B cell (primary cell): ENCODE measurements at regions not wholly inside any gene's neighbourhood (a gene's known extent, or its start where the extent isn't known, plus 50 kb on each side); places are given as distances from the start of the nearest gene placed in this dataset.

Experiments used
- ATAC-seq: fragments of 200-7000 bp; cut with Tn5 transposase; one replicate; pipeline ENCODE4 v1.10.0; 2021; ENCODE audit warnings: low read depth, mild to moderate bottlenecking, moderate number of reproducible peaks, moderate library complexity
- CTCF ChIA-PET: fragments of 350-600 bp; sonication (Branson Sonifier 250); formaldehyde crosslinking; loops from one replicate; lab custom pipeline; 2021; ENCODE audit warnings: antibody characterized with exemption, inconsistent platforms; lab: Charles Lee
- POLR2A ChIA-PET: fragments of 350-600 bp; sonication (Branson Sonifier 250); formaldehyde crosslinking; loops from one replicate; lab custom pipeline; 2021; ENCODE audit warnings: antibody characterized with exemption; lab: Charles Lee
- DNase-seq: peaks from one replicate; pipeline ENCODE4 v3.0.0; 2013
- H2AFZ ChIP-seq: 2 replicates; pipeline ENCODE4 v1.6.1; 2012; ENCODE audit warnings: mild to moderate bottlenecking, low read depth, low read length; ENCODE audit not compliant: insufficient read depth, poor library complexity, severe bottlenecking
- H3K27ac ChIP-seq, 2 donors: 1 replicate in 1 of 2; 2 replicates in 1 of 2; pipeline ENCODE4 v1.5.1; 2012 to 2013; ENCODE audit warnings: low read length in 2 of 2, mild to moderate bottlenecking in 2 of 2, moderate library complexity in 1 of 2
- H3K27me3 ChIP-seq, 4 experiments: fragments of 200-600 bp in 1 of 4; sonication (generic) in 1 of 4; replicated peaks in 1 of 4; 1 replicate in 2 of 4; 2 replicates in 2 of 4; pipeline versions ENCODE4 v1.6.1 to v1.7.0; 2013 to 2016; ENCODE audit warnings: low read length in 3 of 4, mild to moderate bottlenecking in 2 of 4, mixed read lengths in 1 of 4, moderate library complexity in 1 of 4; ENCODE audit not compliant: insufficient read depth in 4 of 4, control insufficient read depth in 3 of 4; ENCODE audit errors: control extremely low read depth in 1 of 4
- H3K36me3 ChIP-seq, 2 experiments: replicated peaks in 1 of 2; 1 replicate in 1 of 2; 2 replicates in 1 of 2; pipeline versions ENCODE4 v1.6.1 to v1.7.1; 2013; ENCODE audit warnings: low read length in 1 of 2; ENCODE audit not compliant: insufficient read depth in 2 of 2, control insufficient read depth in 1 of 2; ENCODE audit errors: control extremely low read depth in 1 of 2, extremely low read depth in 1 of 2
- H3K4me1 ChIP-seq, 2 donors: fragments of 200-600 bp in 1 of 2; sonication (generic) in 1 of 2; 1 replicate in 1 of 2; 2 replicates in 1 of 2; pipeline versions ENCODE4 v1.5.1 to v1.6.1; 2013 to 2017; ENCODE audit warnings: low read length in 2 of 2; ENCODE audit not compliant: control insufficient read depth in 2 of 2, insufficient read depth in 2 of 2
- H3K4me2 ChIP-seq: replicated peaks from 2 replicates; pipeline ENCODE3; 2012; ENCODE audit warnings: mild to moderate bottlenecking, low read depth, low read length; ENCODE audit not compliant: poor library complexity, severe bottlenecking
- H3K4me3 ChIP-seq, 5 experiments: fragments of 200-600 bp in 1 of 5; sonication (generic) in 1 of 5; 1 replicate in 3 of 5; 2 replicates in 2 of 5; pipeline versions ENCODE4 v1.5.1 to v1.7.0; 2011 to 2016; ENCODE audit warnings: low read length in 4 of 5, mild to moderate bottlenecking in 4 of 5, low read depth in 2 of 5, control low read depth in 1 of 5, moderate library complexity in 1 of 5; ENCODE audit not compliant: insufficient read depth in 1 of 5; ENCODE audit errors: control extremely low read depth in 1 of 5, extremely low read depth in 1 of 5
- H3K79me2 ChIP-seq: fragments of 200-600 bp; sonication (generic); one replicate; pipeline ENCODE4 v1.6.0; 2016; ENCODE audit warnings: low read length; ENCODE audit not compliant: control insufficient read depth, insufficient read depth
- H3K9ac ChIP-seq: fragments of 200-600 bp; sonication (generic); 2 replicates; pipeline ENCODE4 v1.6.1; 2017; ENCODE audit warnings: mild to moderate bottlenecking, low read length, moderate library complexity
- H3K9me3 ChIP-seq, 3 donors: one replicate each; pipeline versions ENCODE4 v1.6.1 to v1.7.1; 2013; ENCODE audit warnings: low read length in 2 of 3; ENCODE audit not compliant: control insufficient read depth in 2 of 3, insufficient read depth in 1 of 3; ENCODE audit errors: control extremely low read depth in 1 of 3
- H4K20me1 ChIP-seq: 2 replicates; pipeline ENCODE4 v1.6.0; 2012; ENCODE audit warnings: mild to moderate bottlenecking, low read length; ENCODE audit not compliant: insufficient read depth, control insufficient read depth, poor library complexity, severe bottlenecking
- H3K27ac Mint-ChIP-seq: one replicate; pipeline ENCODE4 v1.8.0; 2021; ENCODE audit warnings: mixed read lengths
- H3K27me3 Mint-ChIP-seq: one replicate; pipeline ENCODE4 v1.8.0; 2021; ENCODE audit warnings: mixed read lengths
- H3K4me1 Mint-ChIP-seq: one replicate; pipeline ENCODE4 v1.8.0; 2021; ENCODE audit warnings: mixed read lengths
- H3K4me3 Mint-ChIP-seq: one replicate; pipeline ENCODE4 v1.8.0; 2021; ENCODE audit warnings: mixed read lengths
- H3K9me3 Mint-ChIP-seq: one replicate; pipeline ENCODE4 v1.8.0; 2022; ENCODE audit warnings: mixed read lengths; ENCODE audit not compliant: insufficient read depth
- EZH2 ChIP-seq: IDR thresholded peaks from 2 replicates; pipeline ENCODE4 v1.6.1; 2012; ENCODE audit warnings: borderline replicate concordance, low read depth, mild to moderate bottlenecking, moderate library complexity, low read length; ENCODE audit not compliant: insufficient read depth, poor library complexity, severe bottlenecking
- whole genome bisulfite sequencing: methylation state at CpG from one replicate; pipeline ENCODE4 v1.1.5; 2013; ENCODE audit warnings: missing lambda C conversion rate; ENCODE audit not compliant: insufficient coverage; 5-methylcytosine and 5-hydroxymethylcytosine counted together
- intact Hi-C: fragments of 100-400 bp; cut with micrococcal nuclease; formaldehyde crosslinking; loops from one replicate; pipeline ENCODE4 v1.10.0; 2022
- TF ChIP-seq, protein P1 (sequence below): fragments of 200-600 bp; IDR thresholded peaks from one replicate; pipeline ENCODE4 v1.8.0; 2022; ENCODE audit warnings: antibody characterized with exemption, mild to moderate bottlenecking

DNA sequence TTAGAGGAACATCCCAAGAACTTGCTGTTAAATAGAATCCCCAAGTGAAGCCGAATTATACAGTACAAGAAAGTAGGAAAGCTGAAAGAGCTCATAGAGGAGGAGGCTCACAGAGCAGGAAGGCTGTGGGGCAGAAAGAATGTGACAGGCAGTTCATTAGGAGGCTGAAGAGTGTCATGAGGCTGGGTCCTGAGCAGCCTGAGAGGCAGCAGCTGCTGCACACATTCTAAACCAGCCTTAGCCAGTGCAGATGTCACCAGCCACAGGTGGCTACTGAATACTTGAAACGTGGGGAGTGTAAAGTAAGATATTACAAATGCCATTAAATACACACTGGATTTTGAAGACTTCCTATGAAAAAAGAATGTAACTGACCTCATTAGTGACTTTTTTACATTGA is 490.2 kb upstream of the KLHL29 start:
- H3K4me2 ChIP-seq: no peak overlapping the region
- no peak overlapping the region for H3K9ac ChIP-seq
- no peak for TF ChIP-seq EZH2
- no peak overlapping the region for H2AFZ ChIP-seq
- no peaks in the 10 kb centered on the region for H3K79me2 ChIP-seq
- no peaks in the 10 kb centered on the region for H4K20me1 ChIP-seq
- no peak for ATAC-seq
- no peak overlapping the region for H3K4me3 ChIP-seq
- ChIA-PET POLR2A (no interaction called here), CTCF (no interaction called here)
- peaks cover 2% of the 10 kb centered on the region for H3K9me3 Mint-ChIP-seq
- 50% methylated on average over 1 of the region's 2 CpGs for WGBS
- H3K27me3 Mint-ChIP-seq: no peaks in the 10 kb centered on the region
- no peak overlapping the region for H3K4me3 Mint-ChIP-seq
- no peaks in the 10 kb centered on the region for H3K4me1 ChIP-seq
- H3K36me3 ChIP-seq: no peaks in the 10 kb centered on the region
- H3K27me3 ChIP-seq: no peaks in the 10 kb centered on the region
- DNase-seq: no peak
- H3K27ac ChIP-seq: no peak overlapping the region
- no peak overlapping the region for H3K27ac Mint-ChIP-seq
- intact Hi-C loops: no loop called here
- no peaks in the 10 kb centered on the region for H3K4me1 Mint-ChIP-seq
- H3K9me3 ChIP-seq: no peaks in the 10 kb centered on the region

DNA sequence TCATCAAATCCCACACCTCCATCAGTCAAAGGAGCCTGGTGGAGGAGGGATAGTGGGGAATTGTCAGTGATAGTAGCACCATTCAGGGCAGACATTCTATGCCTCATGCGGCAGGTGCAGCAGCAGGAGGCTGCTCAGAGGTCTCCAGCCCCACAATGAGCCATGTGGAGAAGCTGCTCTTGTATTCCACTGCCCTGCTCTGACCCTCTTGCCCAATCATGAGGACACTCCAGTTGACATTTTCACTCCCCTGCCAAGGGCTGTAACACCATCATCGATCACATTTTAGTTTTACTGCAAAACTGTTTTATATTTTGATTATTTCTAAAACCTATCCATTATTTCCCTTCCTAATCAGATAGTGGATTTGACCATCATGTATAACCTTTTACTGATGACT is 487.6 kb upstream of the KLHL29 start:
- Mint-ChIP-seq H3K27me3 (no peaks in the 10 kb centered on the region), H3K4me1 (no peaks in the 10 kb centered on the region), H3K9me3 (peaks cover 2% of the 10 kb centered on the region), H3K4me3 (no peak overlapping the region), H3K27ac (no peak overlapping the region)
- Histone ChIP-seq H3K36me3 (no peaks in the 10 kb centered on the region), H3K4me1 (no peaks in the 10 kb centered on the region), H3K9ac (no peak overlapping the region), H3K4me2 (no peak overlapping the region), H3K4me3 (no peak overlapping the region), H3K9me3 (no peaks in the 10 kb centered on the region), H2AFZ (no peak overlapping the region), H4K20me1 (no peaks in the 10 kb centered on the region), H3K79me2 (no peaks in the 10 kb centered on the region), H3K27me3 (no peaks in the 10 kb centered on the region), H3K27ac (no peak overlapping the region)
- CTCF ChIA-PET: no interaction called here
- WGBS: 77% methylated on average over 1 of the region's 2 CpGs
- POLR2A ChIA-PET: no interaction called here
- no peak for TF ChIP-seq EZH2
- TF ChIP-seq, protein P1, sequence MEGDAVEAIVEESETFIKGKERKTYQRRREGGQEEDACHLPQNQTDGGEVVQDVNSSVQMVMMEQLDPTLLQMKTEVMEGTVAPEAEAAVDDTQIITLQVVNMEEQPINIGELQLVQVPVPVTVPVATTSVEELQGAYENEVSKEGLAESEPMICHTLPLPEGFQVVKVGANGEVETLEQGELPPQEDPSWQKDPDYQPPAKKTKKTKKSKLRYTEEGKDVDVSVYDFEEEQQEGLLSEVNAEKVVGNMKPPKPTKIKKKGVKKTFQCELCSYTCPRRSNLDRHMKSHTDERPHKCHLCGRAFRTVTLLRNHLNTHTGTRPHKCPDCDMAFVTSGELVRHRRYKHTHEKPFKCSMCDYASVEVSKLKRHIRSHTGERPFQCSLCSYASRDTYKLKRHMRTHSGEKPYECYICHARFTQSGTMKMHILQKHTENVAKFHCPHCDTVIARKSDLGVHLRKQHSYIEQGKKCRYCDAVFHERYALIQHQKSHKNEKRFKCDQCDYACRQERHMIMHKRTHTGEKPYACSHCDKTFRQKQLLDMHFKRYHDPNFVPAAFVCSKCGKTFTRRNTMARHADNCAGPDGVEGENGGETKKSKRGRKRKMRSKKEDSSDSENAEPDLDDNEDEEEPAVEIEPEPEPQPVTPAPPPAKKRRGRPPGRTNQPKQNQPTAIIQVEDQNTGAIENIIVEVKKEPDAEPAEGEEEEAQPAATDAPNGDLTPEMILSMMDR: no peak
- intact Hi-C loops: no loop called here
- no peak for DNase-seq
- ATAC-seq: no peak
